Vagina (tissue), 2 donors: ENCODE measurements at regions not wholly inside any gene's neighbourhood (a gene's known extent, or its start where the extent isn't known, plus 50 kb on each side); places are given as distances from the start of the nearest gene placed in this dataset.

Source experiments
- POLR2A ChIP-seq, 2 donors: fragments of 450-650 bp; IDR thresholded peaks; one replicate each; pipeline ENCODE4 v1.6.1; 2017; ENCODE audit warnings: antibody characterized with exemption in 2 of 2, mild to moderate bottlenecking in 2 of 2, moderate library complexity in 2 of 2
- POLR2AphosphoS5 ChIP-seq, 2 donors: sonication (generic); formaldehyde crosslinking; IDR thresholded peaks; one replicate each; pipeline ENCODE4 v1.9.0; 2017; ENCODE audit warnings: antibody characterized with exemption in 2 of 2, mild to moderate bottlenecking in 2 of 2, low read depth in 1 of 2; ENCODE audit not compliant: insufficient read depth in 1 of 2
- TF ChIP-seq, protein P1 (sequence below), 3 experiments: fragments of 450-650 bp in 2 of 3; fragments of 200-600 bp in 1 of 3; sonication (generic) in 1 of 3; IDR thresholded peaks; one replicate each; pipeline ENCODE4 v1.5.1; 2017 to 2019; ENCODE audit warnings: antibody characterized with exemption in 3 of 3, mild to moderate bottlenecking in 2 of 3, moderate library complexity in 2 of 3

DNA sequence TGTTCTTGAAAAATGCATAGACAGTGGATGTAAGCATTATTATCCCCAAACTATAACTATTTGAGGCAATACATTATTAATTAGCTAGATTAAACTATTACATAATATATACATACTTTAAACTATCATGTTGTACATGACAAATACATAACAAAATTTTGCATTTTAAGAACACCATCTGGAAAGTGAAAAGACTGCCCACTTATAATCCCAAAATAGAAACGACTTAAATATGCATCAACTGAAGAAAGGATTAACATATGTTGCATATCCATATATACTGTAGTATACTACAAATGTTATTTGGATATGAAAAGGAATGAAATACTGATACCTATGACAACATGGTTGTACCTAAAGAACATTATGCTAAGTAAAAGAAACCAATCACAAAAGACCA lies 700.8 kb upstream of the SPRY2 start:
- TF ChIP-seq, protein P1, sequence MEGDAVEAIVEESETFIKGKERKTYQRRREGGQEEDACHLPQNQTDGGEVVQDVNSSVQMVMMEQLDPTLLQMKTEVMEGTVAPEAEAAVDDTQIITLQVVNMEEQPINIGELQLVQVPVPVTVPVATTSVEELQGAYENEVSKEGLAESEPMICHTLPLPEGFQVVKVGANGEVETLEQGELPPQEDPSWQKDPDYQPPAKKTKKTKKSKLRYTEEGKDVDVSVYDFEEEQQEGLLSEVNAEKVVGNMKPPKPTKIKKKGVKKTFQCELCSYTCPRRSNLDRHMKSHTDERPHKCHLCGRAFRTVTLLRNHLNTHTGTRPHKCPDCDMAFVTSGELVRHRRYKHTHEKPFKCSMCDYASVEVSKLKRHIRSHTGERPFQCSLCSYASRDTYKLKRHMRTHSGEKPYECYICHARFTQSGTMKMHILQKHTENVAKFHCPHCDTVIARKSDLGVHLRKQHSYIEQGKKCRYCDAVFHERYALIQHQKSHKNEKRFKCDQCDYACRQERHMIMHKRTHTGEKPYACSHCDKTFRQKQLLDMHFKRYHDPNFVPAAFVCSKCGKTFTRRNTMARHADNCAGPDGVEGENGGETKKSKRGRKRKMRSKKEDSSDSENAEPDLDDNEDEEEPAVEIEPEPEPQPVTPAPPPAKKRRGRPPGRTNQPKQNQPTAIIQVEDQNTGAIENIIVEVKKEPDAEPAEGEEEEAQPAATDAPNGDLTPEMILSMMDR (IDR thresholded peaks at IDR 0.05): no peak
- no peak for TF ChIP-seq POLR2A (IDR thresholded peaks at IDR 0.05)
- no peak for TF ChIP-seq POLR2AphosphoS5 (IDR thresholded peaks at IDR 0.05; ENCODE audit: insufficient read depth in 1 of 2, low read depth in 1 of 2)
